ENCODE measurements at regions not wholly inside any gene's neighbourhood (a gene's known extent, or its start where the extent isn't known, plus 50 kb on each side); places are given as distances from the start of the nearest gene placed in this dataset.
"Not testable (repeated sequence)": the region's sequence is repeated elsewhere in the genome, so short reads cannot be mapped to it uniquely, and the experiment has no call there.

DNA sequence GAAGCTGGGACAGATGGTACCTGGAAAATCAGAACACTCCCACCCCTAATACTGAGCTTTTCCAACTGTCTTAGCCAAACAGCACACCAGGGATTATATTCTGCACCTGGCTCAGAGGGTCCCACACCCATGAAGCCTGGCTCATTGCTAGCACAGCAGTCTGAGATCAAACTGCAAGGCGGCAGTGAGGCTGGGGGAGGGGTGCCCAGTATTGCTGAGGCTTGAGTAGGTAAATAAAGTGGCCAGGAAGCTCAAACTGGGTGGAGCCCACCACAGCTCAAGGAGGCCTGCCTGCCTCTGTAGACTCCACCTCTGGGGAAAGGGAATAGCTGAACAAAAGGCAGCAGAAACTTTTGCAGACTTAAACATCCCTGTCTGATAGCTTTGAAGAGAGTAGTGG is 403.3 kb downstream of the MBD2 start:
- H3K27ac ChIP-seq; in situ Hi-C loops (cut with MboI; ENCODE audit: low pct_unique_long_range_greater_than_20kb in 2 of 9, low sequenced_read_pairs in 9 of 9, unreplicated experiment in 9 of 9); ATAC-seq (replicated peaks in 6 of 8); H3K4me1 ChIP-seq (replicated peaks in 1 of 2); H3K4me3 ChIP-seq: not testable (repeated sequence)
- 20 to 100% (median 63%) methylated on average over 1 of the region's 1 CpG; no CpG with 5 or more reads in 7 of the 10 experiments for WGBS, 10 experiments

DNA sequence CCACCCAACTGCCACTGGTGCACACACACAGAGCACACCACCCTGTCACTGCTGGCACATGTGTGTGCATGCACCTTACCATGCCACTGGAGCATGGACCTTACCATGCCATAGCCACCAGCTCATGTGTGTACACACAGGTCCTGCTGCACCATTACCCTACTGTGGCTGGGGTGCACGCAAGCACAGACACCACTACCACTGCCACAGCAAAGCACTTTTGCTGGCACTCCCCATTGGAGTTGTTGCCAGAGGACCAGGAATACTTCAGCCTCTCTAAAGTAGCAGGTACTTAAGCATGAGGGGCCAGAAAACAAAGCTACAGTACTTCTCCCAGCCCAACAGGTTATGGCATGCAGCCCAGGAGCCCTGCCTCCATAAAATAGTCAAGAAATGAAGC is 404.8 kb downstream of the MBD2 start:
- Histone ChIP-seq H3K27ac (no peak overlapping the region), H3K4me3 (no peak overlapping the region), H3K4me1 (replicated peaks in 1 of 2) (peaks cover 0 to 3% of the 10 kb centered on the region in 2 donors)
- no peak for ATAC-seq (replicated peaks in 6 of 8)
- in situ Hi-C loops (cut with MboI; ENCODE audit: low pct_unique_long_range_greater_than_20kb in 2 of 9, low sequenced_read_pairs in 9 of 9, unreplicated experiment in 9 of 9), result no loop called here
- 60% methylated on average over 1 of the region's 1 CpG; no CpG with 5 or more reads in 9 of the 10 experiments for WGBS, 10 experiments

DNA sequence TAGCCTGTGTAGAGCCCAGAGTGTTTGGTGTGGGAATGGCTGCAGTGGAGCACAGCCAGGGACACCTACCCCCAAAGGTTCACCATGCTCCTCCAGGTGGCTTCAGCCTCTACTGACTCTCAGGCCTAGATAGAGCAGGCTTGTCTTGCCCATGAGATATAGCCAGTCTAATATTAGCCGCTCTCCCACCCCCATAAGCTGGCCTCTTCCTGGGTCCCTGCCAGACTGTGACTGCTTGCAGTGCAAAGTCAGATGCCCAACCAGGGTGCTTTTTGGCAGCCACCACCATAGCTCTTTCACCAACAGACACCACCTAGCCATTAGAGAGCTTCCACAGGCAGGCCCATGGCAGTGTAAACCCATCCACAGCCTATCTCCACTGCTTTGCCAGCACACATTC is 405.3 kb downstream of the MBD2 start:
- H3K4me1 ChIP-seq (replicated peaks in 1 of 2), result peaks cover 0 to 3% of the 10 kb centered on the region in 2 donors
- 83 to 100% methylated on average over 1 of the region's 1 CpG; no CpG with 5 or more reads in 8 of the 10 experiments for WGBS, 10 experiments
- in situ Hi-C loops (cut with MboI; ENCODE audit: low pct_unique_long_range_greater_than_20kb in 2 of 9, low sequenced_read_pairs in 9 of 9, unreplicated experiment in 9 of 9), result no loop called here
- no peak overlapping the region for H3K4me3 ChIP-seq
- H3K27ac ChIP-seq, result no peak overlapping the region
- no peak for ATAC-seq (replicated peaks in 6 of 8)

DNA sequence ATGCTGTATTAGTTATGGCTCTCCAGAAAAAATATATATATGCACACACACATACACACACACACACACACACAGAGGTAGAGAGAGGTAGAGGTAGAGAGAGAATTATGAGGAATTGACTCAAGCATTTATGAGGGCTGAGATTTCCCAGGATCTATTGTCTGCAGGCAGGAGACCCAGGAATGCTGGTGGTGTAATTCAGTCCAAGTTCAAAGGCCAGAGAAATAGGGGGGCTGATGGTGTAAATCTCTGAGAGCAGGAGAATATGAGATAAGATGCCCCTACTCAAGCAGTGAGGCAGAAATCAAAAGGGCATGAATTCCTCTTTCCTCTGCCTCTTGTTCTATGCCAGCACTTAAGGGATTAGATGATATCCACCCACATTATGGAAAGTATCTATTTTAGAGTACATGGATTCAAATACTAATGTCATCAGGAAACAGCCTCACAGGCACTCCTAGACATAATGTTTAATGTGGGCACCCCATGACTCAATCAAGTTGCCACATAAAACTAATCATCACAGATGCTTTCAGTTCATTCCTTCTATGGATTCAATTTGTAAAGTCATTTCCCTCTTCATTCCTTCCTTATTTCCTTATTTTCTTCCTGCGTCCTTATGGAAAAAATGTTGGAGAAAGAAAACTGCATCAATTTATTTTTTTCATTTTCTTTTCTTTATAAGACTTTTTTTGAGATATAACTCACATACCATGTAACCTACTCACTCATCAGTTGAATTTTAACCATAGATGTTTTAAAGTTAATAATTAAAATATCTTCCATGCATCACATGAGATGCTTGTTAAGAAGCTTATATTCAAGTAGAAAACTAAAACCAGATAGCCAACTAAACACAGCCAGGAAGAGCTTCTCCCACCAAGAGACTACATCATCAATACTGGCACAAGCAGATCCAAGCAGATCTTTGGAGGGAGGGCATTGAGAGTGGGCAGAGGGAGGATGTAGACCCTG is 406.2 kb downstream of the MBD2 start:
- Histone ChIP-seq H3K27ac (no peak overlapping the region), H3K4me3 (no peak overlapping the region), H3K4me1 (replicated peaks in 1 of 2) (peaks cover 0 to 3% of the 10 kb centered on the region in 2 donors)
- in situ Hi-C loops (cut with MboI; ENCODE audit: low pct_unique_long_range_greater_than_20kb in 2 of 9, low sequenced_read_pairs in 9 of 9, unreplicated experiment in 9 of 9), result no loop called here
- WGBS, 10 experiments, result 30 to 100% (median 84%) methylated on average over 1 of the region's 1 CpG
- no peak for ATAC-seq (replicated peaks in 6 of 8)

DNA sequence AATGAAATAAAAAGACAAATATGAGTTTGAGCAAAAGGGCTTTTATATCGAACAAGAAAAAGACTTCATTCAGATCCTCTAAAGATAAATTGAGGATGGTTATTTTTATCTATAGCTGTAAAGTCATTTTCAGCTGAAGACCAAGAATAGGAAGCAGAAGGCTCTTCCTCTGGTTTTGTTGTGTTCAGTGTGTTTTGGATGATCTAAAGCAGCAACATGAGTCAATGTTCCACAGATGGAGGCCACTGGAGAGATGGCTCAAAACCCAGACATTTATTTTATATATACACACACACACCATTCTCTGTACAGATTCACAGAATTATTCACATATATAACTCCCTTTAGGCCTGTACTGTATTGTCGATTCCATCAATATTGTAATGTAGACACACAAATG is 424.3 kb downstream of the MBD2 start:
- in situ Hi-C loops (cut with MboI; ENCODE audit: low pct_unique_long_range_greater_than_20kb in 2 of 9, low sequenced_read_pairs in 9 of 9, unreplicated experiment in 9 of 9), result no loop called here
- peaks cover 3 to 5% of the 10 kb centered on the region in 2 donors for H3K4me1 ChIP-seq (replicated peaks in 1 of 2)
- no peak for ATAC-seq (replicated peaks in 6 of 8)
- 13 to 100% (median 76%) methylated on average over 1 to 2 of the region's 2 CpGs; no CpG with 5 or more reads in 1 of the 10 experiments for WGBS, 10 experiments
- no peak overlapping the region for H3K27ac ChIP-seq
- no peak overlapping the region for H3K4me3 ChIP-seq

DNA sequence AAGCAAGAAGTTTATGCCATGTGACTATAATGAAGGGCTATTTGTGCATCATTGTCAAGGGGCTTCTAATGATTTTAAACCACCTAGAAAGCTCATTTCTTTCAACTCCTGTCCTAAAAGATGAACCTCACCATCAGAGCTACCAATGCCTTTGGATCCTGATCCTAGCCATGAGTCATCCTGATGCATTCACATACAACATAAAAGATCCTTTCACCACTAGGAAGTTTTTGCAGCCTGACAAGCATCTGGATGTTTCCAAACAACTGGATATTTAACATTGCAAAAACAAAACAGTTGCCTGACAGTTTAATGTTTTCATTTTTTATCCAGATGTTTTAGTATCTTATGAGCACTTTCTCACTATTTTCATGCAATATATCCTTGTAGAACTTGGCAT is 425.3 kb downstream of the MBD2 start:
- Histone ChIP-seq H3K4me3 (no peak overlapping the region), H3K4me1 (replicated peaks in 1 of 2) (peaks cover 3 to 5% of the 10 kb centered on the region in 2 donors), H3K27ac (no peak overlapping the region)
- in situ Hi-C loops (cut with MboI; ENCODE audit: low pct_unique_long_range_greater_than_20kb in 2 of 9, low sequenced_read_pairs in 9 of 9, unreplicated experiment in 9 of 9), result no loop called here
- peak in 2 of 8 experiments; percentile 53 to 68 for ATAC-seq (replicated peaks in 6 of 8)

DNA sequence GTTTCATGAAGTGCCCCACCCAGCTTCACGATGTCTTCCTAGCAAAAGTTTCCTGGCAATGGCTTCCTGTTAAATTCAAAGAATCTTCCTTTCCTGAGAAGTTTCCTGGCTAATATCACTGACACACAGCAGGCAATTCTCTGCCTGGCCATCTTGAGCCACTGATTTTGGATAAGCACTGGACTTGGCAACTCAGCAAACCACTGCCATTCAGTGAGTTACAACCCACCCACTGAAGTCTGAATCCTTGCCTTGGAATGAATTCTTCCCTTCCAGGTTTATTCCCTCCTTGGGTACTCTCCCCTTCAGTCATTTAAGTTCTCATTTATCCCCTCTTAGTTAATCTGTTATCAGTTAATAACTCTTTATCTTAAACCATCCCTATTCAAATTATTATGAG is 426.0 kb downstream of the MBD2 start:
- Histone ChIP-seq H3K4me1 (replicated peaks in 1 of 2) (peaks cover 3 to 5% of the 10 kb centered on the region in 2 donors), H3K27ac (no peak overlapping the region), H3K4me3 (no peak overlapping the region)
- in situ Hi-C loops (cut with MboI; ENCODE audit: low pct_unique_long_range_greater_than_20kb in 2 of 9, low sequenced_read_pairs in 9 of 9, unreplicated experiment in 9 of 9), result no loop called here
- WGBS, 10 experiments, result 0 to 100% (median 83%) methylated on average over 1 of the region's 1 CpG; no CpG with 5 or more reads in 3 of the 10 experiments
- no peak for ATAC-seq (replicated peaks in 6 of 8)

DNA sequence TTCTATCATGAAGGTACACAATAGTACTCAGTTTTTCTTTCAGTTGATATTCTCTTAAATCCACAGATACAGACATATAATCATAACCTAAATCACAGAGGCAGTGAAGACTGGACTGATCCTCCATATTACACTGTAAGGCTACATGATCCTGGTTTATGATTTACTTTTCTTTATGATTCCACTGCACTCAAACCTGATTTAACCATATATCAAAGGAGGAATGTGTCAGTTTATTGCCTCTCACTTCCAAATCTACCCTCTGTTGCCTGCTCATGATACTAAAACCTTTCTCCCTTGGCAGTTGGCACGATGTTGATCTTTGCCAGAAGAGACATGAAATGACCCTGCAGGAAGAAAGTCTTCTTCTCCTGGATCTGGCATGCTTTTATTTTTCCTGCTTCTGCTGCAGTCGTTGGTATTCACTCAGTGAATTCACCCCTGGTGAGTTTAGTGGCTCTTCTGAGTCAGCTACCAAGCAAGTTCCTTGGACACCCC is 426.4 kb downstream of the MBD2 start:
- ATAC-seq (replicated peaks in 6 of 8), result no peak
- in situ Hi-C loops (cut with MboI; ENCODE audit: low pct_unique_long_range_greater_than_20kb in 2 of 9, low sequenced_read_pairs in 9 of 9, unreplicated experiment in 9 of 9), result no loop called here
- 20 to 80% (median 65%) methylated on average over 1 to 2 of the region's 2 CpGs; no CpG with 5 or more reads in 3 of the 10 experiments for WGBS, 10 experiments
- Histone ChIP-seq H3K27ac (no peak overlapping the region), H3K4me3 (no peak overlapping the region), H3K4me1 (replicated peaks in 1 of 2) (peaks cover 3 to 5% of the 10 kb centered on the region in 2 donors)

DNA sequence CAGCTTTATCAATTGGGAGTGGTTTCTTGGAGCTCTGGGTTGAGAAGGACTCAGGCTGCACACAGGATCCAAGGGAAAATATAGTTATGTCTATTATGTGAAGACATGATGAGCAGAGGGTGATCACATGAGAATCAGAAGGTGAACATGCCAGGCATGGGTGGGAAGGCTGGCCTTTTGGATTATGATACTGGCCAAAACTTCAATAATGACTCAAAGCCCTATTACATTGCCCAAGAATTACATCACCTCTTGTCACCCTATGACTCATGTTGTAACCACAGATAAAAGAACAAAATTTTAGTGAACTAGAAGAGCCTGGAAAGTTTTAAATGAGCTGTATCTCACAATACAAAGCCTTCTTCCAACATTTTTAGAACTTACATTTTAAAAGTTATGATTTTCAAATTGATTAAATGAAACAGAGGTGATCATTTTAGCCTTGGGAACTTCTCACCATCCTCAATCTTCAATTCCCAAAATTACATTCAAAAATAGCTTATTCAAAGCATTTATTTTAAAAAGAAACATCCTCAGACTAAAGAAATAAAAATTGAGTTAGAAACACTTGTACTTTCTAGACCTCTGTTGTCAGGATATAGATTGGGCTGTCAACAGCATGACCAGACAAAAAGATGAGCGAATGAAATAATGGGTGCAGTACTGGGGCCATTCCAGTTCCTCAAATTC is 428.3 kb downstream of the MBD2 start:
- in situ Hi-C loops (cut with MboI; ENCODE audit: low pct_unique_long_range_greater_than_20kb in 2 of 9, low sequenced_read_pairs in 9 of 9, unreplicated experiment in 9 of 9), result no loop called here
- ATAC-seq (replicated peaks in 6 of 8), result peak in 5 of 8 experiments; percentile 27 to 98 (median 44)
- no peak overlapping the region for H3K4me3 ChIP-seq
- H3K4me1 ChIP-seq (replicated peaks in 1 of 2), result peaks cover 3 to 5% of the 10 kb centered on the region in 2 donors
- H3K27ac ChIP-seq, result no peak overlapping the region
- WGBS, 10 experiments, result 60 to 100% (median 90%) methylated on average over 1 of the region's 1 CpG; no CpG with 5 or more reads in 5 of the 10 experiments

DNA sequence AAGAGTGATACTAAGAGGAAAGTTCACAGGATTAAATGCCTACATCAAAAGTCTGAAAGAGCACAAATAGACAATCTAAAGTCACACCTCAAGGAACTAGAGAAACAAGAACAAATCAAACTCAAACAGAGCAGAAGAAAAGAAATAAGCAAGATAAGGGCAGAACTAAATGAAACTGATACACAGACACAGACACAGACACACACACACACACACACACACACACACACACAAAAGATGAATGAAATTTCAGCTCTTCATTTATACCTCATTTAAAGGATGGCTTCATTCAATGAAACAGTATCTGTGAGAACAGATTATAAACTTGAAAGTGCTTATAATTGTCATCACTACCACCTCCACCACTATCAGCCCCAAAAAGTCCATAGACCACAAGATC is 428.9 kb downstream of the MBD2 start:
- ATAC-seq (replicated peaks in 6 of 8), result no peak
- H3K4me3 ChIP-seq, result no peak overlapping the region
- H3K27ac ChIP-seq, result no peak overlapping the region
- peaks cover 3 to 5% of the 10 kb centered on the region in 2 donors for H3K4me1 ChIP-seq (replicated peaks in 1 of 2)
- in situ Hi-C loops (cut with MboI; ENCODE audit: low pct_unique_long_range_greater_than_20kb in 2 of 9, low sequenced_read_pairs in 9 of 9, unreplicated experiment in 9 of 9), result no loop called here

DNA sequence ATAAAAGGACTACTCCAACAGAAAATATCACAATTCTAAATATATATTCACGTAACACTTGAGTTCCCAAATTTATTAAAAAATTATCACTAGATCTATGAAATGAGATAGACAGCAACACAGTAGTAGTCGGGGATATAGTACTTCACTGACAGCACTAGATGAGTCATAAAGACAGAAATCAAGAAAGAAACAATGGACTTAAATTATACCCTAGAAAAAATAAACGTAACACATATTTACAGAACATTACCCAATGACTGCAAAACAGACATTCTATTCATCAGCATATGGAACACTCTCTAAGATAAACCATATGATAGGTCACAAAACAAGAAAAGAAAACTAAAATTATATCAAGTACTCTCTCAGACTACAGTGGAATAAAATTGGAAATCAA is 429.4 kb downstream of the MBD2 start:
- in situ Hi-C loops (cut with MboI; ENCODE audit: low pct_unique_long_range_greater_than_20kb in 2 of 9, low sequenced_read_pairs in 9 of 9, unreplicated experiment in 9 of 9), result no loop called here
- no peak for ATAC-seq (replicated peaks in 6 of 8)
- Histone ChIP-seq H3K27ac (no peak overlapping the region), H3K4me3 (no peak overlapping the region), H3K4me1 (replicated peaks in 1 of 2) (peaks cover 5% of the 10 kb centered on the region in 2 donors)
- WGBS, 10 experiments, result 39 to 96% (median 84%) methylated on average over 2 to 3 of the region's 3 CpGs; no CpG with 5 or more reads in 1 of the 10 experiments

DNA sequence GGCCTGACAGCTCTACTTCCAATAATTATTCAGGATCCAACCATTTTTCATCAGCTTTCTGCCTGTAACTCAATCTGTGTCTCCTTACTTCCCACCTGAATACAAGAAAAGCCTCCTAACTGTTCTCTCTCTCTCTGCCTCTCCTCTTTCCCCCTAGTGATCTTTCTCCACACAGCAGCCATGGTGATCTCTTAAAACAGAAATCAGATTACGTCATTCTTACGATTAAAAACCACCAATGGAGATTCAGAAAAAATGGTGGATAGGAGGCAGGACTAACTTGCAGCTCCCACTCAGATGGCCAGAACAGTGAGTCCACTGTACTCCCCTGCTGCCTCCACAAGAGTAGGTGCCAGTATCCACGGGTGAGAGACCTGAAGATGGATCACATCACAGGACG is 431.7 kb downstream of the MBD2 start:
- in situ Hi-C loops (cut with MboI; ENCODE audit: low pct_unique_long_range_greater_than_20kb in 2 of 9, low sequenced_read_pairs in 9 of 9, unreplicated experiment in 9 of 9), result no loop called here
- H3K4me1 ChIP-seq (replicated peaks in 1 of 2), result peaks cover 5% of the 10 kb centered on the region in 2 donors
- H3K4me3 ChIP-seq, result no peak overlapping the region
- H3K27ac ChIP-seq, result no peak overlapping the region
- ATAC-seq (replicated peaks in 6 of 8), result no peak
- WGBS, 10 experiments, result 78 to 100% (median 94%) methylated on average over 2 to 4 of the region's 4 CpGs; no CpG with 5 or more reads in 2 of the 10 experiments

DNA sequence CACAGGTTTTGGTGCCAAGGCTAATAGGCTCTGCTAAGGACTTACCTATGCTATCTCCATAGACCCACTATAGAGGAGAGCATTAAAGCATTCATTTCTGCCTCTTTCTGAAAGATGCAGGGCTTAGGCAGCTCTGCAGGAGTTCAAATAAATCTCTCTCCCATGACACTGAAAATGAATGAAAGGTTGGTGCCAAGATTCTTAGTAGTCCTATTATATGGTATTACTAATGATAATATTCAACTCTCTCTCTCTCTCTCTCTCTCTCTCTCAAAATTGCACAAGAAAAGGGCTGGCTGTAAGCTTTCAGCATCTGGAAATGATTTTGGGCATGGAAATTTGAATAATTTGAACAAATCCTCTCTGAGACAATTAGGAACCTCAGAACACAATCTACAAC is 433.7 kb downstream of the MBD2 start:
- Histone ChIP-seq H3K4me3 (no peak overlapping the region), H3K4me1 (replicated peaks in 1 of 2) (peaks cover under 1 to 2% of the 10 kb centered on the region in 2 donors), H3K27ac (no peak overlapping the region)
- ATAC-seq (replicated peaks in 6 of 8), result peak in 2 of 8 experiments; percentile 67
- in situ Hi-C loops (cut with MboI; ENCODE audit: low pct_unique_long_range_greater_than_20kb in 2 of 9, low sequenced_read_pairs in 9 of 9, unreplicated experiment in 9 of 9), result no loop called here
